Gastroesophageal sphincter (tissue), 3 donors: ENCODE measurements at regions not wholly inside any gene's neighbourhood (a gene's known extent, or its start where the extent isn't known, plus 50 kb on each side); places are given as distances from the start of the nearest gene placed in this dataset.

Experiments
- CTCF ChIP-seq, 4 experiments: fragments of 200-600 bp in 2 of 4; fragments of 450-650 bp in 2 of 4; sonication (generic) in 1 of 4; IDR thresholded peaks; one replicate each; pipeline ENCODE4 v1.5.1; 2017 to 2019; ENCODE audit warnings: antibody characterized with exemption in 4 of 4, mild to moderate bottlenecking in 2 of 4, moderate library complexity in 2 of 4
- EP300 ChIP-seq: sonication (generic); formaldehyde crosslinking; IDR thresholded peaks from one replicate; pipeline ENCODE4 v1.6.1; 2017; ENCODE audit warnings: antibody characterized with exemption, mild to moderate bottlenecking
- POLR2A ChIP-seq, 2 donors: fragments of 450-650 bp; IDR thresholded peaks; one replicate each; pipeline ENCODE4 v1.6.1; 2017; ENCODE audit warnings: antibody characterized with exemption in 2 of 2, mild to moderate bottlenecking in 2 of 2, moderate library complexity in 1 of 2

- TF ChIP-seq CTCF (IDR thresholded peaks at IDR 0.05) (no peak), EP300 (no peak), POLR2A (IDR thresholded peaks at IDR 0.05) (no peak)
These were observed 57.8 kb upstream of the CBLN2 start for GRCh38 chr18:72601944-72602343.
